OCI-LY7 (cell line): ENCODE measurements at regions not wholly inside any gene's neighbourhood (a gene's known extent, or its start where the extent isn't known, plus 50 kb on each side); places are given as distances from the start of the nearest gene placed in this dataset.

Source experiments
- BruUV-seq: library from RNA; stranded (reverse); fragments of 400-500 nt; replicated peaks from 2 replicates; lab custom pipeline; 2021; lab: Mats Ljungman, UMichigan
- CTCF ChIA-PET: fragments of 300-600 bp; sonication (Branson Sonifier 250); formaldehyde crosslinking; loops from one replicate; lab custom pipeline; 2022; ENCODE audit warnings: antibody characterized with exemption; ENCODE audit not compliant: unreplicated experiment; lab: Charles Lee
- POLR2A ChIA-PET: fragments of 300-600 bp; sonication (Branson Sonifier 250); formaldehyde crosslinking; loops from one replicate; lab custom pipeline; 2022; ENCODE audit warnings: antibody characterized with exemption; lab: Charles Lee
- DNase-seq: peaks from one replicate; pipeline ENCODE4 v3.0.0-alpha.2; 2015; ENCODE audit warnings: low spot score
- H2AFZ ChIP-seq: fragments of 200-600 bp; sonication (generic), shearing (Covaris generic); 2 replicates; pipeline ENCODE4 v1.6.1; 2014; ENCODE audit warnings: mild to moderate bottlenecking, antibody characterized with exemption, low read length, moderate library complexity
- H3K27ac ChIP-seq: fragments of 200-600 bp; sonication (generic); 2 replicates; pipeline ENCODE4 v1.5.1; 2014; ENCODE audit warnings: mixed run types, low read depth, mild to moderate bottlenecking, moderate library complexity, low read length, inconsistent platforms; ENCODE audit not compliant: poor library complexity, severe bottlenecking
- H3K36me3 ChIP-seq: fragments of 200-600 bp; sonication (generic); 2 replicates; pipeline ENCODE4 v1.6.1; 2014; ENCODE audit warnings: mild to moderate bottlenecking, antibody characterized with exemption, low read length, moderate library complexity, mixed read lengths; ENCODE audit not compliant: insufficient read depth
- H3K4me1 ChIP-seq: fragments of 200-600 bp; sonication (generic); 2 replicates; pipeline ENCODE4 v1.5.1; 2014; ENCODE audit warnings: mild to moderate bottlenecking, low read length; ENCODE audit not compliant: insufficient read depth, poor library complexity, severe bottlenecking
- H3K4me2 ChIP-seq: fragments of 200-600 bp; sonication (generic); 2 replicates; pipeline ENCODE4 v1.6.1; 2014; ENCODE audit warnings: mild to moderate bottlenecking, low read length
- H3K4me3 ChIP-seq: fragments of 200-600 bp; sonication (generic); 2 replicates; pipeline ENCODE4 v1.5.1; 2014; ENCODE audit warnings: mild to moderate bottlenecking, low read depth, low read length; ENCODE audit not compliant: poor library complexity, severe bottlenecking
- H3K79me2 ChIP-seq: fragments of 200-600 bp; sonication (generic); 2 replicates; pipeline ENCODE4 v1.6.1; 2016; ENCODE audit warnings: low read depth, mild to moderate bottlenecking, low read length, moderate library complexity, mixed read lengths; ENCODE audit not compliant: insufficient read depth
- H3K9me2 ChIP-seq: fragments of 200-600 bp; sonication (generic); 2 replicates; pipeline ENCODE4 v1.6.1; 2016; ENCODE audit warnings: mild to moderate bottlenecking, low read length, mixed read lengths; ENCODE audit not compliant: insufficient read depth
- H3K9me3 ChIP-seq: fragments of 200-600 bp; sonication (generic); 2 replicates; pipeline ENCODE4 v1.6.1; 2014; ENCODE audit warnings: mild to moderate bottlenecking, mixed run types, low read length, mixed read lengths
- H4K20me1 ChIP-seq: fragments of 200-600 bp; sonication (generic); 2 replicates; pipeline ENCODE4 v1.6.1; 2014; ENCODE audit warnings: mild to moderate bottlenecking, antibody characterized with exemption, low read length, moderate library complexity, mixed read lengths; ENCODE audit not compliant: insufficient read depth
- CTCF ChIP-seq: fragments of 200-600 bp; sonication (generic); conservative IDR thresholded peaks from 2 replicates; pipeline ENCODE4 v1.5.1; 2014; ENCODE audit warnings: mild to moderate bottlenecking, antibody characterized with exemption, low read length, moderate library complexity, mixed read lengths
- EZH2phosphoT487 ChIP-seq: fragments of 200-600 bp; sonication (generic); IDR thresholded peaks from 2 replicates; pipeline ENCODE4 v1.6.1; 2018; ENCODE audit warnings: low read depth, borderline replicate concordance, mild to moderate bottlenecking, mixed run types, antibody characterized with exemption, low read length, moderate library complexity, mixed read lengths
- intact Hi-C: fragments of 100-400 bp; cut with micrococcal nuclease; formaldehyde crosslinking; loops from one replicate; pipeline ENCODE4 v1.10.0; 2022; ENCODE audit not compliant: unreplicated experiment

- no peak overlapping the region; the same call in 1 of the 2 replicates for H2AFZ ChIP-seq
- no peaks in the 10 kb centered on the region; the same call in 1 of the 2 replicates for H3K79me2 ChIP-seq
- no peak for TF ChIP-seq EZH2phosphoT487
- no peak for TF ChIP-seq CTCF
- H3K4me3 ChIP-seq, result peak overlapping the region; percentile 51
- no peaks in the 10 kb centered on the region for H3K36me3 ChIP-seq
- ChIA-PET CTCF (interaction anchor here (0.6 to 2.0 kb wide), 3 partner anchors 13 to 26 kb away, joined by 4 to 8 read pairs (median 5); no protein-coding TSS in a partner anchor), POLR2A (interaction anchor here (0.5 to 2.6 kb wide), 9 partner anchors 10 to 294 kb away, joined by 3 to 24 read pairs (median 5); no protein-coding TSS in a partner anchor)
- H3K27ac ChIP-seq, result peak overlapping the region; percentile 95
- H4K20me1 ChIP-seq, result no peaks in the 10 kb centered on the region
- no TSS peak for BruUV-seq
- H3K9me2 ChIP-seq, result no peaks in the 10 kb centered on the region
- intact Hi-C loops, result loop anchor here (1.0 to 10.0 kb wide), 3 partner anchors 13 to 901 kb away; no protein-coding TSS in a partner anchor
- H3K9me3 ChIP-seq, result no peaks in the 10 kb centered on the region
- H3K4me2 ChIP-seq, result peak overlapping the region; percentile 84
- peak; percentile 77 for DNase-seq
- peaks cover 90% of the 10 kb centered on the region for H3K4me1 ChIP-seq
Observed at GRCh38 chr1:9425859-9426258, 113.4 kb upstream of the SLC25A33 start.

- H3K79me2 ChIP-seq, result no peaks in the 10 kb centered on the region; the same call in 1 of the 2 replicates
- H3K9me2 ChIP-seq, result no peaks in the 10 kb centered on the region
- peaks cover 86% of the 10 kb centered on the region for H3K4me1 ChIP-seq
- BruUV-seq, result no TSS peak
- H3K4me3 ChIP-seq, result peak overlapping the region; percentile 59
- CTCF ChIA-PET, result interaction anchor here (0.6 to 2.0 kb wide), 3 partner anchors 13 to 26 kb away, joined by 4 to 8 read pairs (median 5); no protein-coding TSS in a partner anchor
- no peak for TF ChIP-seq CTCF
- TF ChIP-seq EZH2phosphoT487, result no peak
- peak overlapping the region; percentile 99 for H3K4me2 ChIP-seq
- H3K27ac ChIP-seq, result peak overlapping the region; percentile 95
- H3K36me3 ChIP-seq, result no peaks in the 10 kb centered on the region
- DNase-seq, result peak; percentile 99
- no peaks in the 10 kb centered on the region for H4K20me1 ChIP-seq
- H2AFZ ChIP-seq, result no peak overlapping the region; the same call in 1 of the 2 replicates
- POLR2A ChIA-PET, result interaction anchor here (0.7 to 2.6 kb wide), 10 partner anchors 9 to 189 kb away, joined by 3 to 24 read pairs (median 4); no protein-coding TSS in a partner anchor
- H3K9me3 ChIP-seq, result no peaks in the 10 kb centered on the region
- intact Hi-C loops, result loop anchor here (1.0 to 10.0 kb wide), 3 partner anchors 13 to 902 kb away; no protein-coding TSS in a partner anchor
Observed at GRCh38 chr1:9426291-9426711, 113.0 kb upstream of the SLC25A33 start.

GRCh38 chr1:9427388-9427787 lies 111.9 kb upstream of the SLC25A33 start:
- Histone ChIP-seq H3K9me2 (no peaks in the 10 kb centered on the region), H3K9me3 (no peaks in the 10 kb centered on the region), H3K4me2 (peak overlapping the region; percentile 99), H3K4me3 (peak overlapping the region; percentile 59), H2AFZ (no peak overlapping the region), H3K36me3 (no peaks in the 10 kb centered on the region), H3K4me1 (peaks cover 76% of the 10 kb centered on the region), H3K27ac (peak overlapping the region; percentile 95), H3K79me2 (no peaks in the 10 kb centered on the region; the same call in 1 of the 2 replicates), H4K20me1 (no peaks in the 10 kb centered on the region)
- ChIA-PET CTCF (interaction anchor here (2.0 kb wide), 1 partner anchor 14 kb away, joined by 8 read pairs; no protein-coding TSS in a partner anchor), POLR2A (interaction anchor here (0.5 to 2.6 kb wide), 8 partner anchors 8 to 346 kb away, joined by 3 to 13 read pairs (median 4); no protein-coding TSS in a partner anchor)
- no peak for TF ChIP-seq CTCF
- no peak for TF ChIP-seq EZH2phosphoT487
- intact Hi-C loops, result loop anchor here (10.0 kb wide), 1 partner anchor 903 kb away; no protein-coding TSS in a partner anchor
- DNase-seq, result peak; percentile 38
- no TSS peak for BruUV-seq
